TTC549 (cell line): ENCODE measurements at regions not wholly inside any gene's neighbourhood (a gene's known extent, or its start where the extent isn't known, plus 50 kb on each side); places are given as distances from the start of the nearest gene placed in this dataset.
"Not testable (repeated sequence)": the region's sequence is repeated elsewhere in the genome, so short reads cannot be mapped to it uniquely, and the experiment has no call there.

Source experiments
- FAIRE-seq: peaks from 2 replicates; lab custom pipeline; 2012; peaks lifted over from hg19 to GRCh38; lab: Jason Lieb, UNC

DNA sequence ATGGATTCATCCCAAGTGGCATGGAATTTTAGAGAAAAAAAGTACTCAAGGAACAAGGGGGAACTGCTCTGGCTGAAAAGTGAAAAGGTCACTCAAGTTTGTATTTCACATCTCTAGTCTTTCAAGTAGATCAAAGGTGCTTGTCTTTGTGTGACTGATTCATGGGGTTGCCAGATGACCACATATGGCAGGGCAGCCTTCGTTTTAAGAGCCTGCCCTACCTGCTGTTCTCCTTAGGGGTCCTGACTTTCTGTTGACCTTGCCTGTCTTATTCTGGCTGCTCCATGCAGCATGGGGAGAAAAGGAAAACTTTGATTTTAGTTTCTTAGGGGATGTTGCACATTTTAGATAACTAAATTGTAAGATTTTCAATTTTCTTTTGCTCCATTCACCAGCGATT, 877.7 kb downstream of the TLE1 start:
- FAIRE-seq: no peak

DNA sequence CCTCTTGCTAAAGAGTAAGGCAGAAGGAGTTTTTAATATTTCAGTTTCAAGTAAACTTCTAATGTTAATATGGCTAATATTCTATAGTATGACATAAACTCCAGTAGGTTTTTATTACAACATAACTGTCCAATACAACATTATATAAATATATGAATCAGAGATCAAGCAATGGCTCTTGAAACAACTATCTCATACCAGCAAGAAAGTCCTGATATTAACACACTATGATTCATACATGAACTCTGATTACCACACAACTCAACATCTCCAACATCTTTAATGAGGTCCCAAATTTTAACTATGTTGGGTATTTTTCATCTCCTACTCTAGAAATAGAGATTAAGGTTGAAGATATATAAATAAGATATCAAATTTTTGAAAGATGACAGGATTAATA, 878.3 kb downstream of the TLE1 start:
- no peak for FAIRE-seq

DNA sequence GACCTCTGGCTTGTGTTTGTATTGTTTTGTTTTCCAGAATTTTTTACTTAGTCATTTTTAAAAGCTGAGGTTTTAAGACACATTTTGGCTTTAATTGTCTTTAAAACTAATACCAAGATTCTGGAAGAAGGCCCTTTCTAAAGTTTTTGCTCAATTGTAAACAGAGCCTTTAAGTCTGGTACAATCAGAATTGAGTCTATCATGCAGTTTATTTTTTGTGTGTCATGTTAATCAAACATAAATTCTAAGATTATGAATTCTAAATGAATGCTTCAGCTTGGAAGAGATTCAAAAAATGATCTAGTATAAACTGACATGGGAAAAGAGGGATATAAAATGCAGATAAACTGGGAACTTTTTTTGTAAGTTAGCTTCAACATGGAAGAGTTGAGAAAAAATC, 882.7 kb downstream of the TLE1 start:
- FAIRE-seq: no peak

DNA sequence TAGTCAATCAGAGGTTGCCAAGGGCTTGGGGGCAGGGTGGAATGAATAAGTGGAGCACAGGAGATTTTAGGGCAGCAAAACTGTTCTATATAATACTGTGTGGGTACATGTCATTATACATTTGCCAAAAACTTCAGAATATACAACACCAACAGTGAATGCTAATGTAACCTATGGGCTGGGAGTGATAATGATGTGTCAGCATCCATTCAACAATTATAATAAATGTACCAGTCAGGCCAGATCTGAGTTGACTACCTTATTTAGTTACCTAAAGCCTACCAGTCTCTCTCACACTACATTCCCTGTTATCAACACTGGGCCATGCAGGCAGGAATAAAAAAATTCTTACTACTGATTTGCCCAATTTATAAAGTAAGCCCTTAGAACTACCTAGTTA, 884.5 kb downstream of the TLE1 start:
- no peak for FAIRE-seq

DNA sequence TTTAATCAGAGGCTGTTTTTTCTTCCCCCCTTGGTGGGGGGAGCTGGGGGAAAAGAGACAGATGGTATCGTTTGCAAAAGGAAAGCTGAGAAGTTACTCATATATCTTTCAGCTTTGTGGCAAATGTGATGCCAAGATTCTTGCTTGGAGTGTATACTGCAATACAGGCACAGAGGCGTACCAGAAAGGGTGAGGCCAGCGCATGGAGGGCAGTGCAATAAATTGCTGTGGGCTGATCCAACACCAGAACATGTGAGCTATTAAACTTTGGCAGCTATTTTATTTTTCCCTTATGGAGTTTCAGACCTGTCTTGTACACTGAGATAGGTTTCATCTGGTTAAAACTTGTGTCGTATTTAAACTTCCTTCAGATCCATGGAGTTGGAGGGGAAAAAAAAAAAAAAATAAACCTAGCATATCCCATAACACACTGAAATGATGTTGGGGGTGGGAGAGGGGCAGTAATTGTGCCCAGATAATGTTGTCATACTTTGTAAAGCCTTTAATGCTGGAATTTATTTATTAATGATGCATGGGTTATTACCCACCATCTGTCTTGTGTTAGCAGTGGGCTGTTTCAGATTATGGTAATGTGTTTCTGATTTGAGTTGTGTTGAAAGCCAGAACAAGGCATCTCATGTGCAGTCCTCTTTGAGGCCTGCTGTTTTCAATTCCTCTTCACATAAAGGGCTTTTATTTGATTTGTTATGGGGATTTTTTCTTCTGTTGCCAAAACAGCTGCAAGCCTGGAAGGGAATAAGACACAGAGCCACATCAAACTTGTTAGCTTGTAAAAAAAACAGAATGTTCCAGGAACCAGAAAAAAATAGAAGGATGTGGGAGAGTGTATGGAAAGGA, 891.3 kb downstream of the TLE1 start:
- FAIRE-seq: no peak

DNA sequence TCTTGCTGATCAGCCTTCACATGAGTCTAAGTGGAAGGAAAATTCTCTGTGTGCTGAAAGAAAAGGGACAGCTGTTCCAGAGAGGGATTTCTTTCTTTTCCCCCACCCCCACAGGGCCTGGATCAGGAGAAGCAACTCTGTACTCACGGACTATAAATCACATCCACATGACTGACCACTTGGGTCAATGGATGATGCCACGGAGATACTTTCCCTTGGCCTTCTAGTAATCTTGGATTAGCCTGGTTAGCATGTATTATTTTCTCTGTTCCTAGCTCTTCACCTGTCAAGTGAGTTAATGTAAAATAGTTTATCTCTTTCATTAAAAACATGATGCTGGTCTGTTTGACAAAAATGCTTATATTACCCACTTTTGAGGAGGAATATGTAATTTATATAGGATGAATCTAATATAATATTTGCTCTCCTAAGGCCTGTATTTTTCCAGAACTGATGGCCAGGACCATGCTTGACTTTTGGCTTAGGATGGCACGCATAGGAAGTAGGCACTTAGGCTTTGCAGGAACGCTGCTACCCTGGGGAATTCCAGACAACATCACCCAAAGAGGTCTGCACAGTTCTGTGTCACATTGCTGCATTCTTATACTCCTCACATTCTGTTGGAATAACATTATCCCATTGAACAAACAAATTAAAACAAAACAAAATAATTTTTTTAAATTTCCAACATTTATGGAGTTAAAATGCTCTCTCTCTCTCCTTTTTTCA, 892.1 kb downstream of the TLE1 start:
- no peak for FAIRE-seq

DNA sequence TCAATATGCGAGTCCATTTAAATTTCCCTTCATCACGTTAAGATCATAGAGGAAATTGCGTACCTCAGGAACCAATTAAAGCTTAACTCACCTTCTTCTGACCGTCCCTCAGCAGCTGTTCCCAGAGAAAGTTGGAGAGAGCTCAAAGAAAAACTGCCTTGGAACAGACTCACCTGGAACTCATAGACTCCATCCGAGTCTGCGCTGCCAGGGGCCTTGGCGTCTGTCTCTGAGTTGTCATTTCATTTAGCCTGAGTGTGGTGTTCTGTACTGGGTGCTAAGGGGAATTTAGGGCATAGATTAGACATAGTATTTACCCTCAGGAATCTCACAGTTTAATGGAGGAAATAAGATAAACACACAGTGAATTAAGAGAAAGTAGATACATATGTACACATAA, 892.7 kb downstream of the TLE1 start:
- FAIRE-seq: no peak

DNA sequence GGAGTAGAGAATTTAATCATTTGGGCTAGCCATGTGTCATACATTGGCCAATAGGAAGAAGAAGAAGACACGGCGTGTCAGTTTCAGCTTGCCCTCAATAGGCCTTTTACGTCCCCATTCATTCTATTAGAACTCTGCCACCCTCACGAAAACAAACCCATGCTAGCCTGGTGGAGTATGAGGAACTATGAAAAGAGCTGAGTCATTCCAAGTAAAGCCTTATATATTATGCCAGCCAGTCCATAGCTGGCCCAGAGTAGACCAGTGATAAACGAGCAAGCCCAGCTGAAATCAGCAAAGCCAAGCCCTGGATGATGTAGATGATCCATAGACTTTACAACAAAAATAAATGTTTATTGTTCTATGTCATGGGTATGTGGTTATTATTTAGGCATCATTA, 895.1 kb downstream of the TLE1 start:
- no peak for FAIRE-seq

DNA sequence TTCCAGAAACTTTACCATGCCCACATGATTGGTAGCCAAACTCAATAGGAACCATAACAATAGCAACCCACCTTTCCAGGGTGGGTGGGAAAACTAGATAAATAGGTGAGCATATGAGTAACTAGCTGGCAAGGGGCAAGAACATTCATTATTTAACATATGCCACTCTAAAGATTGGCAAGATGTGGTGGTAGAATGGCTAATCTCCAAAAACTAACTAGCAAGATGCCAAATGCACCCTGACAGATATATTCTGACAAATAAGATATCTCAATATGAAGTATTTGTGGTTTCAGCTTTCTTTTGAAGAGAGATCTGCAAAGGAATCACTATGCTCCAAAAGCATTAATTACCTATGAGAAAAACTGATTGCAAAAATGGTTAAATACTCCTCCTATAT, 895.6 kb downstream of the TLE1 start:
- FAIRE-seq: no peak

DNA sequence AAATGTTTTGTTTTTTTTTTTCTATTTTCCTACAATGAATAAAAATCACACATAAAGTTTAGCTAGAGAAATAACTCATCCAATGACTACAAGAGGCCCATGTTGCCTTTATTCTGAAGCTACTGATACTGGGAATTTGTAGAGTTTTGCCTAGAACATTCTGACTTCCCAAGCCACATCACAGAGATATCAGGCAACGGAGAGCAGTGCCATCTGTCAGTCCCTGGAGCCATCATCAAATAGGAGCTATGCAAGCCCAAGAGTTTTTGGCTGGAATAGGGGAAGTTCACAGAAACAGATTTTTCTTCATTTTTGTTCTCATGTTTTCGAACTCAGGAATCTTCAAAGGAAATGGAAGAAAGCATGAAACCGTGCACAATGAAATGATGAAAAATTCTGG, 896.6 kb downstream of the TLE1 start:
- no peak for FAIRE-seq

DNA sequence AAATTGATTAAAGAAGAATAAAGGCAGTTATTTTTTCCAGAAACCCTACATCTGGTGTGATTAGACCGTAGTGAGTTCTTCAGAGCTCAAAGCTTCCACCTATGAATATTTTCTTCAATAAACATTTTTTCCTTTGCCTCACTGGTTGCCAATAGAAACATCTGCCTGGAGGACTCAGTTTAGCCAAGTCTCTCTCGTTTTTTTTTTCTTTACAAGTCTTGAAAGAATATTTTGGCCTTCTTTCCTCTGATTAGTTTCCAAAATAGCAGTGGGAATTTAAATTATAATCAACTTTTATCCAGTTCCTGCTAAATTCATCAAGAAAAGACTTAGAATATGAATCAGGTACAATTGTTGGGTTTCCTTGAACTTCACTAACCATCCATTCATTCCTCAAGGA, 897.5 kb downstream of the TLE1 start:
- FAIRE-seq: no peak

DNA sequence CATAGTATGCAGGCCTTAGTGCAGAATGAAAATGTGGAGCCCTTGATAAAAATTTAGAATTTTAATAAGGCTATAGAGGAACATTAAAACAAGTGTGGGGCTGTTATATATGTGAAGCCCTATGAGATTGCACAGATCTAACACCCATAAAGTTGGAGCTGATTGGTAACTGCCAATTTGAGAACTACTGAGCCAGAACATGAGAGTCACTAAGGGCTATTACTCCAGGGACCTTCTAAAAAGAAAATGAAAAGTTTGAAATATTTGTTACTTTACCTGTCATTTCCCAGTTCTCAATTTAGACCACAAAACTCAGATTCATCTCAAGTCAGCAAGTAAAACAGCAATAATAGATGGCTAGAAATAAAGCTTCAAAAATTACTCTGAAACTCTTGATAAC, 898.6 kb downstream of the TLE1 start:
- no peak for FAIRE-seq

DNA sequence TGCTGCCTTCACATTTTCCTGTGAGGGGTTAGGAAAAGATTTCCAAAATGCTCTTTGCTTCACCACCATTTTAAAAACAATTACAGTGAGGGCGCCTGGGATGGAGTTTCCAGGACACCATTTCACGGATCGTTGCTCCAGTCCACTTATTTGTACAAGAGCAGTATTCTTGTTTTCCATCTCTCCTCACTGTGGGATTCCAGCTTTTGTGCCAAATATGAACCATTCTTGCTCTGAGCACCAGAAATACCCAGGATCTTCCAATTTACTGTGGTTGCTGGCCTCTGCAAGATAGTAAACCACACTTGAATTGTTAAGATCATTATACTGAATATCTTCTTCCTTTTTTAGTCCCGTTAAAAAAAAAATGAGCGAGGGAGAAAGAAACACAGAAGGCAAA, 899.5 kb downstream of the TLE1 start:
- no peak for FAIRE-seq

DNA sequence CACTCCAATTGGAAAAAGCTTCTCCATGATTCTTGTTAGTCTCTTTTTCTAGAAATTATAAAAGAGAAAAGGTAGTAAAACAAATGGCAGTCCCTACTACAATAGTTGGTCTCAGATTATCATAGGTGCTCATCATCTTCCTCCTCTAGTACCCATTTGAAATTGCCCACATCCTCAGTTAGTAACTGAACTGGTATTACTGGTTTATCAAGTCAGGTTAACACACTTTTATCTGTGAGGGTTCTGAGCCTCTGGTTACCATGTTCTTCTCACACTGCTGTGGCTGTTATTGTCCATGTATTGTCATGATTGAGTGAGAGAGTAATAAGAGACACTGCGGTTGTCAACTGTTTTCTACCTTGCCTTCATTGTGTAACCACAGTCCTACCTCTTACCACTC, 901.7 kb downstream of the TLE1 start:
- FAIRE-seq: no peak

DNA sequence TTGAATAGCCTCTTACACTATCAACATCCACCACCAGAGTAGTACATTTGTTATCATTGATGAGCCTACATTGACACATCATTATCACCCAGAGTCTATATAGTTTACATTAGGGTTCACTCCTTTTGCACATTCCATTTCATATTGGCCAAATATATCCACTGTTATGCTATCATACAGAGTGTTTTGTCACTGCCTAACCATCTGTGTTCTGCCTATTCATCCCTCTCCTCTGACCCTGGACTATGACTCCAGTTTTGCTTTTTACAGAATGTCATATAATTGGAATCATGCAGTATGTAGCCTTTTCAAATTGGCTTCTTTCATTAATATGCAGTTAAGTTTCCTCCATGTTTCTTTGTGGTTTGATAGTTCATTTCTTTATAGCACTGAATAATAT, 904.7 kb downstream of the TLE1 start:
- no peak for FAIRE-seq

DNA sequence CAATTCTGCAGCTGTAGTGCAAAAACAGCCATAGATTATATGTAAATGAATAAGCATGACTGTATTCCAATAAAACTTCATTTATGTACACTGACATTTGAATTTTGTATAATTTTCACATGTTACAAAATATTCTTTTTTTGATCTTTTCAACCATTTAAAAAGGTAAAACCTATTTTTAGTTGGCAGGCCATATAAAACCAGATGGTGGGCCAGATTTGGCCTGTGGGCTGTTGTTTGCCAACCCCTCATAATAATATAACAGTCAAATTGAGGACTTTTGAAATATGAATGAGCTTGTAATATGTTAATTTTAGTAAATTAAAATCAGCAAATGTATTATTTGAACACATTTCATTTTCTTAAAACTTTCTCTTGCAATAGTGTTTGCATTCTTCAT, 913.4 kb downstream of the TLE1 start:
- no peak for FAIRE-seq

DNA sequence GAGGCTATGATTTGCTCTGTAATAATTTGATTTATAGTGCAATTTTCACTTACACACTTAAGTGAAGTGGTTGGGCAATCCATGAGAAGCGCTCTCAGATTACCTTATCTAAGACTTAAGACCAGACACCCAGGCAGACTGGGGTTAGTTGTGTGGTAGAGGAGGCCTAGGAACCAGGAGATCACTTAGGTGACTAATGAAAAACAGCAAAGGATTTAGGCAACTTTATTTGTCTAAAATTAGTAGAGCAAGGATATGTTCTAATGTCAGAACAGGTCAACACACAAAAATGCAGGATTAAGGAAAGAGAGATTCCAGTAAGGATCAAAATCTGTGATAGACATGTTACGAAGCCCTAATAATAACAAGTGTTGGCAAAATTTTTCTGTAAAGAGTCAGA, 913.8 kb downstream of the TLE1 start:
- FAIRE-seq: no peak

DNA sequence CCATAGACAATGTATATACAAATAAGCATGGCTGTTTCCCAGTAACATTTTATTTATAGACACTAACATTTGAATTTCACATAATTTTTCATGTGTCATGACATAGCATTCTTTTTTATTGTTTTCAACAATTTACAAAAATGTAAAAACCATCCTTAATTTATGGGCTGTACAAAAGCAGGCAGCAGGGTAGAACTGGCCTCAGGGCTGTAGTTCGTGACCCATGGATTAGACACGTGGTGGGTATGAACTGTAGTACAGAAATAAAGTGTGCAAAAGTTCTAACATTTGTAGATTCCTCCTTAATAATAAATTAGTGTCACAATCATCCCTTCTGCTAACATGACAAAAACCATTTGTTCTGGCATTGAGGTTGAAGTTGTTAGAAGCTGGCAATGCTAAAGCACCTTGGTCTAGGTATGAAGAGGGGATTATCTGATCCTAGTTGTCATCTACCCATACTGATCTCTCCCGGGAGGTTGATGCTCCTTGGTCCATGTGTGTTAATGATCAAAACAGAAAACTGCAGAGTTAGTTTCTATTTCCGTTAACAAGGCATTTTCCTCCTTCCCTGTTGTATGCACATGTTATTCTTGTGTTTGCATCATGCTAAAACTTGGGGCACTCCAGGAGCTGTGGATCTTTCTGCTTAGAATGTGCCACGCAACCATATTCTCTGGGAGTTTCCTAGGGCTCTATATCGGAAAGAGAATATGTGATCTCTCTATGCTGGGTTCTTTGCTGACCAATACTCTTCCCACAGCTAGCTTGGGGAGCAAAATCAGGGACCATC, 917.6 kb downstream of the TLE1 start:
- FAIRE-seq: no peak

DNA sequence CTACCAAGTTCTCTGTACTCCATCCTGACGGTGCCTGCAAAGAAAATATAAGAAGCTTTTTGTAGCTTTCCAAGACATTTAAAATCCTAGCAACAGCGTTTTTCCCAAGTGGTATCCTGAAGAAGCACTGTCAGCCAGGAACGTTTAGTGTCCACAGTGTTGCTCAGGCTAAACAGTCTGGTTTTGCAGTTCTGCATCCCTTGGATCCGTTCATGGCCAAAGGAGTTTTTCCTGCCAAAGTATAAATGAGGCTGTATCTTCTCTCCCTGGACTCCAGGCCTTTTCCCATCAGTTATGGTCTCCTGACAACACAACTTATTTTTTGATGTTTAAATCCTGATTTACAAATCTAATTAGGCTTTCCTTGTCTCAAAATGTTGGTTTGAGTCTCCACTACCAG, 925.8 kb downstream of the TLE1 start:
- no peak for FAIRE-seq

DNA sequence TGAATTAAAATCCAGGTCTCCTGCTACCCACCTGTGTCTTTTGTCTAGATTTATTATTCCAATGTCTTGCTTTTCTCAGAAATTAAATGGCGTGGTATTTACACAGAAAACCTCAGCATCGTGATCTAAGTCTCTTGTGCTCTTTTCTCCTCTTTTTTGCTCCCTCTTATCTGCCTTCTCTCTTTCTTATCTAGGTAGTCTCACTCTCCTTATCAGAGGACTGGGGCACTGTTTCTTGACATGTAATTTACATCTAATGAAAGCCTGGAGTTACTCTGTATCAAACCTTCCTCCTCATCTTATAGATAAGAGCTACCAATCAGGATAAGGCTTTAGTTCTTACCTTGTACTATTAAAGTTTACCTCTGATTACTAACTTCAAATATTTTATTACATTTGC, 933.8 kb downstream of the TLE1 start:
- no peak for FAIRE-seq

DNA sequence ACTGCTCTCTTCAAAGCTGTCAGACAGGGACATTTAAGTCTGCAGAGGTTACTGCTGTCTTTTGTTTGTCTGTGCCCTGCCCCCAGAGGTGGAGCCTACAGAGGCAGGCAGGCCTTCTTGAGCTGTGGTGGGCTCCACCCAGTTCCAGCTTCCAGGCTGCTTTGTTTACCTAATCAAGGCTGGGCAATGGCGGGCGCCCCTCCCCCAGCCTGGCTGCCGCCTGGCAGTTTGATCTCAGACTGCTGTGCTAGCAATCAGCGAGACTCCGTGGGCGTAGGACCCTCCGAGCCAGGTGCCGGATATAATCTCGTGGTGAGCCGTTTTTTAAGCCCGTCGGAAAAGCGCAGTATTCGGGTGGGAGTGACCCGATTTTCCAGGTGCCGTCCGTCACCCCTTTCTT, 942.3 kb downstream of the TLE1 start:
- not testable (repeated sequence) for FAIRE-seq

DNA sequence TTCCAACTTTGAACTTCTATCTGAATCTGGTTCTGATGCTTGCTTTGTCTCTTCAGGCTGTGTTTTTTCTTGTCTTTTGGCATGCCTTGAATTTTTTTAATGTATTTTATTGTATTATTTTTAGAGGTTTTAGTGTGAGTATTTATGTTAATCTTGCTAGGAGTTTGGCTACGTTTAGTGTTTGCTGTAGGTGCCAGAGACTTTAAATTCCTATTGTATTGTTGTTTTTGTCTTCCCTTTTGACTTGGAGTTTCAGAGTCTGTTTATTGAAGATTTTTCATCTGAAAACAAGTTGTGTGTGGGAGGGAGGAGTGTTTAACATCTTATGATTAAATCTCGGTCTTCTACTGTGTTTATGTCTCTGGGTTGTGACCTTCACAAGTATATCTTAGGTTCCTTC, 956.8 kb downstream of the TLE1 start:
- no peak for FAIRE-seq

DNA sequence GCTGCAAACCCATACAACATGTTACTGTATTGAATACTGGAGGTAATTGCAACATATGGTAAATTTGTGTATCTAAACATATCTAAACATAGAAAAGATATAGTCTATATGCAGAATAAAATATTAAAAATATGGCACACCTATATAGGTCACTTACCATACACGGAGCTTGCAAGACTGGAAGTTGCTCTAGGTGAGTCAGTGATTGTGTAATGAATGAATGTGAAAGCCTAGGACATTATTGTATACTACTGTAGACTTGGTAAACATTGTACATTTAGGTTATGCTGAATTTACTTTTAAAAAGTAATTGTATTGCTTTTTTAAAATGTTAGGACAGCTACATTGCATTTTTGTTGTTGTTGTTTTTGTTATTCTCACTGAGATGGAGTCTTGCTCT, 968.8 kb downstream of the TLE1 start:
- FAIRE-seq: no peak
